Peyer's patch (tissue), 4 donors: ENCODE measurements at regions not wholly inside any gene's neighbourhood (a gene's known extent, or its start where the extent isn't known, plus 50 kb on each side); places are given as distances from the start of the nearest gene placed in this dataset.

Experiments
- CTCF ChIP-seq, 6 experiments: fragments of 450-650 bp in 4 of 6; fragments of 200-600 bp in 2 of 6; sonication (generic) in 1 of 6; IDR thresholded peaks; one replicate each; pipeline ENCODE4 v1.5.1; 2017 to 2019; ENCODE audit warnings: antibody characterized with exemption in 6 of 6, mild to moderate bottlenecking in 3 of 6, moderate library complexity in 1 of 6
- POLR2A ChIP-seq, 2 donors: fragments of 450-650 bp; IDR thresholded peaks; one replicate each; pipeline ENCODE4 v1.5.1; 2017; ENCODE audit warnings: antibody characterized with exemption in 2 of 2, mild to moderate bottlenecking in 2 of 2, moderate library complexity in 2 of 2

- TF ChIP-seq CTCF (IDR thresholded peaks at IDR 0.05): no peak
- TF ChIP-seq POLR2A (IDR thresholded peaks at IDR 0.05): no peak
Measured at GRCh38 chr6:863831-864230, 170.9 kb upstream of the EXOC2 start.
